ENCODE measurements at regions not wholly inside any gene's neighbourhood (a gene's known extent, or its start where the extent isn't known, plus 50 kb on each side); places are given as distances from the start of the nearest gene placed in this dataset.

DNA sequence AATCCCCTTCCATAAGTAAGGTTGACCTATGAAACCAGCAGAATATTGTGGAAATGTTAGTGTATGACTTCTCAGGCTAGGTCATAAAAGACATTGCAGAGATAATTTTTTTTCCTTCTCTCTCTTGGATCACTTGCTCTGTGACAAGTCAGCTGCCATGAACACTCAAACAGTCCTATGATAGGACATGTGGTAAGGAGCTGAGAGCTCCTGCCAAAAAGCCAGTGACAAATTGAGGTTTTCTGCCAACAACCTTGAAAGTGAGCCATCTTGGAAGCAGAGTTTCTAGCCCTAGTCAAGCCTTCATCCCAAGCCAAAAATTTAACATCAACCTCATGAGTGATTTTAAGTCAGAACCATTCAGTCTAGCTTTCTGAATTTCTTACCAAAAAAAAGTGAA, 270.9 kb upstream of the NBEA start:
- TF ChIP-seq, protein P1, sequence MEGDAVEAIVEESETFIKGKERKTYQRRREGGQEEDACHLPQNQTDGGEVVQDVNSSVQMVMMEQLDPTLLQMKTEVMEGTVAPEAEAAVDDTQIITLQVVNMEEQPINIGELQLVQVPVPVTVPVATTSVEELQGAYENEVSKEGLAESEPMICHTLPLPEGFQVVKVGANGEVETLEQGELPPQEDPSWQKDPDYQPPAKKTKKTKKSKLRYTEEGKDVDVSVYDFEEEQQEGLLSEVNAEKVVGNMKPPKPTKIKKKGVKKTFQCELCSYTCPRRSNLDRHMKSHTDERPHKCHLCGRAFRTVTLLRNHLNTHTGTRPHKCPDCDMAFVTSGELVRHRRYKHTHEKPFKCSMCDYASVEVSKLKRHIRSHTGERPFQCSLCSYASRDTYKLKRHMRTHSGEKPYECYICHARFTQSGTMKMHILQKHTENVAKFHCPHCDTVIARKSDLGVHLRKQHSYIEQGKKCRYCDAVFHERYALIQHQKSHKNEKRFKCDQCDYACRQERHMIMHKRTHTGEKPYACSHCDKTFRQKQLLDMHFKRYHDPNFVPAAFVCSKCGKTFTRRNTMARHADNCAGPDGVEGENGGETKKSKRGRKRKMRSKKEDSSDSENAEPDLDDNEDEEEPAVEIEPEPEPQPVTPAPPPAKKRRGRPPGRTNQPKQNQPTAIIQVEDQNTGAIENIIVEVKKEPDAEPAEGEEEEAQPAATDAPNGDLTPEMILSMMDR (conservative IDR thresholded peaks at IDR 0.05; ENCODE audit: low read depth, low read length) = no peak
- DNase-seq (ENCODE audit: low read depth) = no peak
- no peak overlapping the region for H3K4me3 ChIP-seq (ENCODE audit: low read depth, low read length)

DNA sequence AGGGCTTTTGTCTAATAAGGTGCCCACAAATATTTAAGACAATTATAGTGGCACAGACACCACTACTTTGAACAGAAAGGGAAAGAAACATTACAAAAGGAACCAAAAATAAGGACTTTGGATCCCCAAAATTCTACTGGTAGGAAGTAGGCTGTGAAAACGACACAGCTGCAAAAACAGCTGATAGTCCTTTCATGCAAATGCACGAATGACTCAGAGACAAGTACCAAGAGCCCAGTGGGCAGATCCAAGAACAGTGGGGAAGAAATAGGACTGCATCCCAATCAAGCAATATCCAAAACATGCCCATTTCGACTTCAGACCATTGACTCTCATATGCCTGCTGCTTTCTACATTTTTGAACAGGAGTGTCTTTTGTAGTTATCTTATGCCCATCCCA, 269.4 kb upstream of the NBEA start:
- TF ChIP-seq, protein P1 (conservative IDR thresholded peaks at IDR 0.05; ENCODE audit: low read depth, low read length) = no peak
- DNase-seq (ENCODE audit: low read depth) = no peak
- no peak overlapping the region for H3K4me3 ChIP-seq (ENCODE audit: low read depth, low read length)

DNA sequence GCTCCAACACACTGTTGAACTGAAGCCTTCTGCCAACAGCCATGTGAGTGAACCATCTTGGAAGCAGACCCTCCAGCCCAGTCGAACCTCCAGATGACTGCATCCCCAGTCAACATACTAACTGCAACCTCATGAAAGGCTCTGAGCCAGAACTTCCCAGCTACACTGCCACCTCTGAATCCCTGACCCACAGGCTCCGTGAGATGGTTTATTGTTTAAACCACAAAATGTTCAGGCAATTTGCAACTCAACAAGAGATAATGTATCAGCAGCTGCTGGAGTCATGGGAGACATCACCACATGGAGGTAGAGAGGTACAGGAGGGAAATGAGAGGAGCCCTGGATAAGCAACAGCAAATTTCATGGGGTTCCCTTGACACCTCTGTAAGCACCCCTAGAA, 266.4 kb upstream of the NBEA start:
- TF ChIP-seq, protein P1 (conservative IDR thresholded peaks at IDR 0.05; ENCODE audit: low read depth, low read length) = no peak
- peak; percentile 15 for DNase-seq (ENCODE audit: low read depth)
- no peak overlapping the region for H3K4me3 ChIP-seq (ENCODE audit: low read depth, low read length)

DNA sequence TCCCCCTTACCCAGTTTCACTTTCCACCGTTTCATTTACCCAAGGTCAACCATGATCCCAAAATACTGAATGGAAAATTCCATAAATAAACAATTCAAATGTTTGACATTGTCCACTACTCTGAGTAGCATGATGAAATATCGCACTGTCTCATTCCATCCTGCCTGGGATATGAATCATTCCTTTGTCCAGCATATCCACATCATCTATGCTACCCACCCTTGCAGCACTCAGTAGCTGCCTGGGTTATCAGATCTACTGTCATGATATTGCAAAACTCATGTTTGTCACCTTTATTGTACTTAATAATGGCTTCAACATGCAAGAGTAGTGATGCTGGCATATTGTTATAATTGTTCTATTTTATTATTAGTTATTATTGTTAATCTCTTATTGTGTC, 263.9 kb upstream of the NBEA start:
- no peak overlapping the region for H3K4me3 ChIP-seq (ENCODE audit: low read depth, low read length)
- TF ChIP-seq, protein P1 (conservative IDR thresholded peaks at IDR 0.05; ENCODE audit: low read depth, low read length) = no peak
- DNase-seq (ENCODE audit: low read depth) = peak; percentile 56

DNA sequence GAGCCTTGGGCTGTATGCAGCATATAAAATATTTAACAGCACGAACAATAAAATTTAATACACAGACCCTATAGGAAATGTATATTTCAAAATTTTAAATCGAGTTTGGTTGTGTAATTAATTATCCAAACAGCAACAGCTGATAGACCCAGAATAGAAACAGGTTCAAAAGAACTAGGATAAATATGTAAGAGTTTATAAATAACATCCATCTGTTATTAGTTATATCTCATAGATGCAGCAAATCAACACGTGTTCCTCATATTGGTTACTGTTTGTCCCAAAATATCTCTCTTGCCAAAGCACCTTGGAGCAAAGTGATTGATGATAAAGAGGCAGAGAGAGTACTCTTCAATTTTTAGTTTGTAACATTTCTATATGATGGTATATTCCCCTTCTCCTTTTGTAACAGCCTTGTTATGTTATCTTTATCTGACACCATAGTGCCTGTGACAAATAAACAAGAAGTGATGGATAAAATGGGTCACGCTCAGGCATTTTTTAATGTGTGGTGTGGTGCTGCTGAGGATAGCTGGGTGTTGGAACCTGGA, 260.6 kb upstream of the NBEA start:
- H3K4me3 ChIP-seq (ENCODE audit: low read depth, low read length) = no peak overlapping the region
- TF ChIP-seq, protein P1 (conservative IDR thresholded peaks at IDR 0.05; ENCODE audit: low read depth, low read length) = no peak
- no peak for DNase-seq (ENCODE audit: low read depth)

DNA sequence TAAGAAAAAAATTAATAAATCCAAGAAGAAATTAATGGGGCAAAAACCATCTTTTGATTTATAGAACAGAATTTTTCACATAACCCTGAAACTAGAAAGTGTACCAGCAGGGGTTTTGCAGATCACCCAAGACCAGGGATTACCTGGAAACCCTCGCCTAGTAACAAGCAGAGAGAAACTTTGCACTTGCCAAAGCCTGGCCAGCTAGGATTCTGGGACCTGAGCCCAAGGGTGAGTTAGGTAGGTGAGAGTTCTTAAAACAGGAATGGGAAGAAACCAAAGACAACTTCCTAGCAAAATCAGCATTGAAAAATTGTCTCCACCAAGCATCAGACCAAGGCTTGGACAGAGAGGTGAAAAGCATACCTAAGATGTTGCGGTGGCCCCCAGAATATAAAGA, 247.0 kb upstream of the NBEA start:
- TF ChIP-seq, protein P1 (conservative IDR thresholded peaks at IDR 0.05; ENCODE audit: low read depth, low read length) = no peak
- H3K4me3 ChIP-seq (ENCODE audit: low read depth, low read length) = no peak overlapping the region
- no peak for DNase-seq (ENCODE audit: low read depth)

DNA sequence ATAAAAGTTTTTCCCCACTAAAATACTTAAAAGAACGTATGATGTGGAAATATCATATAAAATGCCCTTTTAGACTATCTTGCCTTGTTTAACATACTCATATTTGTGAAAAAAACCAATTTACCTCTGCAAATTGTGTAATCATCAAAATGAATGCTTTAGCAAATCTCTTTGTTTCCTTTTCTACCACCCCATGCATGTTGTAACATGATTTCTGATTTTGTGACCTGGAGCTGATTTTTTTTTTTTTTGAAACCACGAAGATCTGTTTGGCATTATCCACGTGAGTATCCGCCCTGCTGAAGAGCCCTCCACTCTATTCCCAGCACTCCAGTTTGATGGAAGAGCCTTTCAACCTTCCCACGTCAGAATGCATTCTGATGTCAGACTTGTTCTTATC, 245.8 kb upstream of the NBEA start:
- no peak for DNase-seq (ENCODE audit: low read depth)
- H3K4me3 ChIP-seq (ENCODE audit: low read depth, low read length) = no peak overlapping the region
- TF ChIP-seq, protein P1 (conservative IDR thresholded peaks at IDR 0.05; ENCODE audit: low read depth, low read length) = no peak

Data from choroid plexus epithelial cell (primary cell).